HG03432 (cell line): ENCODE measurements at regions not wholly inside any gene's neighbourhood (a gene's known extent, or its start where the extent isn't known, plus 50 kb on each side); places are given as distances from the start of the nearest gene placed in this dataset.
"Not testable (repeated sequence)": the region's sequence is repeated elsewhere in the genome, so short reads cannot be mapped to it uniquely, and the experiment has no call there.

Source experiments
- ATAC-seq: cut with Tn5 transposase; IDR thresholded peaks from one replicate; pipeline ENCODE4 v1.9.1; 2021; ENCODE audit warnings: mild to moderate bottlenecking, moderate library complexity; ENCODE audit not compliant: unreplicated experiment

DNA sequence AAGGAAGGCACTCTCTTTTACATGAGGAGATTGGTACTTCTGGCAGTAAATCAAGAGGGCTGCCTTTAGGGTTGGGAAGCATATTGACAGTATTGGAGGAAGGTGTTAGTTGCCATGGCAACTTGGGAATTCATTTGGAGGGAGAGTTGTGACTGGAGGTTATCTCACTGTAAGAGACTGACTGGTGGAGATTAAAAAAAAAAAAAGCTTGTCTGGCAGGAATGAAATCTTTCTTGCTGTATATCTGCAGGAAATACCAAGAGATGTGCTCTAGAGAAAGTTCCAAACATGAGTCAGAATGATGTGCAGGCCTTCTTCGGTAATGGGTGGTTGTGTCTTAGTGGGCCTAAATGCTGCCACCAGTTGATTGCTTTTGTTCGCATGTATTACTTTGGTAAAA is 59.8 kb upstream of the FAM72C start:
- ATAC-seq, result not testable (repeated sequence)

DNA sequence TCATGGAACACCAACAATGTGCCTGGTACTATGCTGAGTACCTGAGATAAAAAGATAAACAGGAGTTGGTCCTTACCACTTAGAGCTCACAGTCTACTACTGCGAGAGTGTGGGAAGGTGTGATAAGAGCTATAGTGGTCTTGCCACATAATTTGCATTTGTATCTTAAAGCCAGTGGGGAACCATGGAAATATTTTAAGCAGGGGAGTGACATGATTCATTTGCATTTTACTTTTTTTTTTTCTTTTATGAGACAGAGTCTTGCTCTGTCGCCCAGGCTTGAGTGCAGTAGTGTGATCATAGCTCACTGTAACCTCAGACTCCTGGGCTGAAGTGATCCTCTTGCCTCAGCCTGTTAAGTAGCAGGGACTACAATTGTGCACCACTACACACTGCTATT is 54.2 kb upstream of the FAM72C start:
- ATAC-seq, result peak; percentile 97

DNA sequence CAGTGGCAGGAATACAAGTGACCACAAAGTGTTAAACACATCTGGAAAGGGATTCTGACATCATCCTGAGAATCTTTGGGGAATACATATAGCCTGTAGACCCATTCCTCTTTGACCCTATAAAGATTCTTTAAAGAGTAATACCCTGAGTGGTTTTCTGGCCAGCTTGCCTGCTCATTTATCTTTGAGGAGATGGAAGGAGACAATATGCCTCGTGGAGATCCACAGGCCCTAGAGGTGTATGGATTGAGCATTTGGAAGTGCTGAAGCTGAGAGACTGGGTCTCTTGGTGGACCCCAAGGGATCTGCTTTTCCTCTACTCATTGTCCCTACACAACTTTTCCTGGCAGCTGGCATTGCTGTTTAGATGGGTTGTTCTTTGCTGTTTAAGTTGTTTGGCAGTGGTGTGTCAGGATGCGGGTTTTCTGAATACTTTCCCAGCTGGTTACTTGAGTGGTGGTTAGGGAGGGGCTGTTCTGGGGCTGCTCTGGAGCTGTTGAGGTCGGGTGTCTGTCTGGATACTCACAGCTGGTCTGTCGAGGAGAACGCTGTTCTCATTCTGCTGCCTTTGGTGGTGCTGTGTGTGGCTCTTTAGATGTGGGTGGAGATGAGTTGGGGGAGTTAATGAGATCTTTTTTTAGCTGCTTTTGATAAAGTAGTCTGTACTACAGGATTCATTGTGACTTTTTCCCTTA is 50.1 kb upstream of the FAM72C start:
- not testable (repeated sequence) for ATAC-seq
